Jurkat, Clone E6-1 (cell line): ENCODE measurements at regions not wholly inside any gene's neighbourhood (a gene's known extent, or its start where the extent isn't known, plus 50 kb on each side); places are given as distances from the start of the nearest gene placed in this dataset.

ENCODE experiments used
- DNase-seq: peaks from one replicate; pipeline ENCODE4 v3.0.0-alpha.2; 2011; ENCODE audit warnings: low read depth, low spot score
- H3K4me3 ChIP-seq: 2 replicates; pipeline ENCODE4 v1.5.1; 2011; ENCODE audit warnings: mild to moderate bottlenecking, low read length, control low read depth, moderate library complexity

DNA sequence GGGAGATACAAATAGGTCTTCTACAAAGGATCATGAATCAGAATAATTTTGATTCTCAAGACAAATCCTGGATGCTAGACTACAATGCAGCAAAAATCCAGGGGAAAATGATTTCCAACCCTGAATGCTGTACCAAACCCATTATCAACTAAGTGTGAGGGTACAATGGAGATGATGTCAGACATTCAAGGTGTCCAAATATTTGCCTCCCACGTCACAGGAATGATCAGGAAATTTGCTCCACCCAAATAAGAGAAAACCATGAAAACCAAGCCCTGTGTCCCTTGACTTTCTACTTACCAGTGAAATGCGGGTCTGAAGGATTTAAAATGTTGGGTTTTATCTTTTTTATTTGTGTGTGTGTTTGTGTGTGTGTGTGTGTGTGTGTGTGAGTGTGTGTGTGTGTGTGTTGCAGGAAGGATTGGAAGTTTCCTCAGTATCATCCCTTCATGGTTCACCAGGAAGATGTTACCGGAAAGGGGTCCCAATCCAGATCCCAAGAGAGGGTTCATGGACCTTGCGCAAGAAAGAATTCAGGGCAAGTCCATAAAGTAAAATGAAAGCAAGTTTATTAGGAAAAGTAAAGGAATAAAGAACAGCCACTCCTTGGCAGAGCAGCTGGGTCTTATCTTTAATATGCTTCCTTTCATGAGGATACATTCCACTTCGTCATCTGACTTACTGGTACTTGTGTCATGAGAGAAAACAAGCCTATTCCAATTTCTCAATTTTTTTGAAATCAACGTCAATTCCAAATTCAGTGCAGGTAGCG is 61.1 kb upstream of the ID2 start:
- H3K4me3 ChIP-seq, result no peak overlapping the region
- DNase-seq, result no peak

DNA sequence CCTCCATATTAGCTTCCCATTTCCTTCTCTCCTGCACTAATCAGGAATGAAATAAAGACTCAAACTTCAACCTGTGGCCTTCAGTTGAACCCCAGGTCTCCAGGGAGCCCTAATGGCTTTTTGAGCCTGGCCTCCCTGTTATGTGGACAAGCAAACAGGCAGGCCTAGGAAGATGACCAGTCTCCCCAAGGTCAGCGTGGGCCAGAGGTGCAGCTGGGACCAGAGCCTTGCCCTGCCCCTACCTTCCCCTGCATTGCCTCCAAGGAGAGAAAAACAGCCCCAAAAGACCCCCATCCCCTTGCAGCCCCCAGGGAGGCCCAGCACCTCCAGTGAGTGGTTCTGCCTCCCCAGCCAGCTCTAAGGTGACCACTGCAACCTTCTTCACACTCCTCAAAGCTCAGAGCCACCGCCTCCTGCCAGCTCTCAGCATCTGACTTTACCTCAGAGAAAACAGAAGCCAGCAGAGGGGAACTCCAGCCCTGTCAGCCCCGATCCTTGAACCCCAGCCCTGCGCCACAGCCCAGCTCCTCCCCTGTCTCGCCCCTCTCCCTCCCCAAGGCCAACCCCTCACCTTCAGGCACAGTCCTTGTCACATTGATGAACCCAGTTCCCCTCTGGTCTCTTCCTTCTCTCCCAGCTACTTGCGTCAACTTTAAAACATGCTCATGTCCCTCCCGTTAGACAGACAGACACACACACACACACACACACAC is 59.5 kb upstream of the ID2 start:
- no peak overlapping the region for H3K4me3 ChIP-seq
- no peak for DNase-seq

GRCh38 chr2:8622924-8623465 is 58.9 kb upstream of the ID2 start:
- no peak for DNase-seq

DNA sequence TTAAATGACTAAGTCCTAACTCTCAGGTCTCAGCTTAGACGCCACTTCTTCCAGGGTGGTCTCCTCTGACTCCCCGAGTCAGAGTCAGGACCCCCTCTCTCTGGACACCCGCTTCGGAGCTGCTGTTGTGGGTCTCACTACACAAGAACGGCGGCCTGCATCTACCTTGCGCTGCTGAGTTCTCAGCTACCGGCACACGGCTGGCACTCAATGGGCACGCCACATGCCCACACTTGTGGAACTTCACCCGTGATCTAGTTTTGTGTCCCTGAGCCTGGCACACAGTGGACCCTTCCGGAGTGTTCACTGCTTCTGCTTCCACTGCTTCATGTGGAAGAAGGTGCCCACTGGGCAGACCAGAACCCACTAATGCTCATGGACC is 58.3 kb upstream of the ID2 start:
- H3K4me3 ChIP-seq, result no peak overlapping the region
- DNase-seq, result no peak

More at GRCh38 chr2:8622924-8623465, 58.9 kb upstream of the ID2 start:
- H3K4me3 ChIP-seq, result no peak overlapping the region

DNA sequence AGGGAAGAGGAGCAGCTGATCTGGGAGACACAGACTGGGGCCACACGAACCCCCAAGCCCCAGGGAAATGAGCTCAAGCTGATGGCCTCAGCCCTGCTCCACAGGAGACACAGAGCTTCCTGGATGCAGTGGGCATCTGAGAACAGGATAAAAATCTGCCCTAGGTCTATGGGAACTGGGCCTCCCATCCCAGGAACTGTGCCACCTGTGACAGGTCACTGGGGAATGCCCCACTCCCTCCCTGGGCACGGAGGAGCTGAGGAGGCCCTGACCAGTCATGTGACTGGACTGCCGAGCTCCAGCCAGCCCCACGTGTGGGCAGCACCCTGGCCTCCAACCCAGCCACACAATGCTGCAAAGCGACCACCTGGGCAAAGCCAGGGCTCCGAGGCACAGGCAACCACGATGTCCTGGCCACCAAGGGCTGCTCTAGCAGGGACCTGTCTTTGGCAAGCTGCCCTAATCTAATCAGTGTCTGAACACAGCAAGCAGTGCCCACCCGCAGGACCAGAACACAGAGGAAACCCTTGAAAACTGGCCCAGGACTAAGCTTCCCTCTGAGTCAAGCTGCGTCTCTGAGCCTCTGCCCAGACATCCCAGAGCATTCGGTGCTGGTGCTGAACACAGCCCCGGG is 57.8 kb upstream of the ID2 start:
- no peak for DNase-seq
- H3K4me3 ChIP-seq, result no peak overlapping the region

GRCh38 chr2:8624855-8625398 is 56.9 kb upstream of the ID2 start:
- no peak for DNase-seq
- H3K4me3 ChIP-seq, result no peak overlapping the region

- no peak for DNase-seq
- H3K4me3 ChIP-seq, result no peak overlapping the region
These were observed 56.2 kb upstream of the ID2 start for GRCh38 chr2:8625399-8626300.

DNA sequence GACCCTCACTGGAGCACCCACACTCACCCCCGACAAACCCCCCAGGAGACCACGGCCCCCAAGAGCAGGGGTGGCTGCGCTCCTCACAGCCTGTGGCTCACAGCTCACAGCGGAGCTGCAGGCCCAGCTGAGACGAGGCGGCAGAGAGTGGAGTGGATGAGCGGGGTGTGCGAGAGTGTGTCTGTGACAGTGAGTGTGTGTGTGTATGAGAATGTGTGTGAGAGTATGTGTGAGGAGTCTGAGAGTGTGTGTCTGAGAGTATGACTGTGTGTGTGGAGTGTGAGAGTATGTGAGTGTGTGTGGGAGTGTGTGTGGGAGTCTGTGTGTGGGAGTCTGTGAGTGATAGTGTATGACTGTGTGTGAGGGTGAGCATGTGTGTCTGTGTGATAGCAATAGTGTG is 55.3 kb upstream of the ID2 start:
- H3K4me3 ChIP-seq, result no peak overlapping the region
- no peak for DNase-seq

DNA sequence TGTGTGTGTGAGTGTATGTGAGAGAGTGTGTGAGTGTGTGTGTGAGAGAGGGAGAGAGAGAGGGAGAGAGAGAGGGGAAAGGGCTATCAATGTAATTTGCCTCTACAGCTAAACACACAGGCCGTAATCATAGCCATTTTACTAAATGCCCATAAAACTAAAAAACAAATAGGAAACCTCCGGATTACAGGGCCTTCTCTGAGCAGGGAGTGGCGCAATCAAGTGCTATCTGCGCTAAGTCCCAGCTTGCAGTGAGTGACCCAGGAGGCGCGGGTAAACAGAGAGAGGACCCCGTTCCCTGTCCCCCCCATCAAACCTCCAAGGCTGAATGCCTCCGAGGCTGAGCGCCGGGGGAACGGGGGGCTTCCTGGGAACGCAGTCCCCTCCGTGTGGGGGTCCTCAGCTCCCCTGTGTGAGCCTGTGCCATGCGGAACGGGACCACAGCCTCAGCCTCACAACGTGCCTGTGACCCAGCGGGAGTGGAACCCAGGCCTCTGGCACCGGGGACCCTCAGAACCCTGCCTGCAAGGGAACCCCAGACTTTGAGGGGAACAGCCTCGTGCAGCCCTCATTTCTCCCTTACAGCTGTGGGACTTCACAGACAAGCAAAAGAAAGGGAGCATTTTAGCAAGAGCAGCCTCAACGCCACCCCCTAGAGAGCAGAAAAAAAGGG is 54.7 kb upstream of the ID2 start:
- DNase-seq, result no peak
- no peak overlapping the region for H3K4me3 ChIP-seq

GRCh38 chr2:8627692-8628085 is 54.2 kb upstream of the ID2 start:
- no peak overlapping the region for H3K4me3 ChIP-seq
- no peak for DNase-seq

GRCh38 chr2:8628179-8628865 is 53.5 kb upstream of the ID2 start:
- H3K4me3 ChIP-seq, result no peak overlapping the region
- DNase-seq, result no peak

GRCh38 chr2:8628866-8629209 is 53.0 kb upstream of the ID2 start:
- DNase-seq, result no peak
- no peak overlapping the region for H3K4me3 ChIP-seq

GRCh38 chr2:8629402-8629801 is 52.5 kb upstream of the ID2 start:
- DNase-seq, result no peak
- no peak overlapping the region for H3K4me3 ChIP-seq

DNA sequence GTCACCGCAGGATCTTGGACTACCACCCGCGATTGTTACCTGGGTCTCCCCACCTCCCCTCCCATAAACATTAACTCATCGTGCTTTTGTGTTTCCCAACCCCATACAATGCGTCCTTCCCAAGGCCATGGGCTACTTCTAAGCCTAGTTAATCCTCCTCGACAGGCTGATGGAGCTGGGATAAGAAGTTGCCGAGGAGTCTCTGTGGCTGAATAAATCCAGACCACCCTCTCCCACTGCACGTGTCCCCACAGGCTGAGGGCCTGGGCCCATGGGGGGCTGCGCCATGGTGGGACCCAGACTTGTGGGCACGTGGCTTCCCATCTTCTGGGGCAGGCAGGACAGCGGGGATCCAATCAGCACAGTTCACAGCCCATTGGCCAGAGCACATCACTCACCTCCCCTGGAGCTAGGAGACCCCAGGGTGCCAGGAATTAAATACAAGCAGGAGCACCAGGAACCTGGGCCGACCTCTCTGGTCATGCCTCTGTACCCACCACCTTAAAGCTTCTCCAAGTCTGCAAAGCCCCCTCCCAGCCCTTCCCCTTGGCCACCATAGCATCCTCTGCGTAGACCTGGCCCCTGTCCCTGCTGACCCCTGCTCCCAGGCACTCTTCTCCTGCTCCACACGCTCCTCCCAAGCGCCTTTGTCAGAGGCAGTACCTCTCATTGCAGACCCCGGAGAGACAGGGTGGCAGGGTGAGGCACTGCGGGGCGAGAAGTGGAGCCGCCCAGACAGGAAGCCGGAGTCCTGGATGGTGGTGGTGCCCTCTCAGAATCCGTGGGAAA is 51.0 kb upstream of the ID2 start:
- no peak overlapping the region for H3K4me3 ChIP-seq
- DNase-seq, result no peak

DNA sequence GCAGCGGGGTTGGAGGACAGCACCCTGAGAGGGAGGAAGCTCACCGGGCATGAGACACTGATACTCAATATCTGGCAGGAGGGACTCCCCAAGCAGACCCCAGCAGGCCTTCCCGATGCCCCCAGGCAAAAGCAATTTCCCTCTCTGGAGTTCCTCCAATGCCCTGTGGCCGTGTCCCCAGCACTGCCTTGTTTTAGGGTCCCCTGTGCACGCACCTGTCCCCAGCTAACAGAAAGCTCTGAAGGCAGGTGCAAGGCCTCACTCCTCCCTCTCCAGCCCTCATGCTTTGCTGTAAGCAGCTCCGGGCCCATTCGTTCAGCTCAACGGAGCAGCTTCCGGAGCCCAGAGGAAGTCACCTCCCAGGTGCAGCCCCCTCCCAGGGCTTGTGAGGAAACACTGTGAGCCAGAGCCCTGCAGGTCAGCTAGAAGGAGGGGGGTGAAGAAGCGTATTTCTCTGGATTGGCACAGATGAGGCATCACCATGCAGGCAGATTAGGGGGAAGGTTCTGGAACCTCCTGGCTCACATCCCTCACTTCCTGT is 50.3 kb upstream of the ID2 start:
- no peak for DNase-seq
- H3K4me3 ChIP-seq, result no peak overlapping the region
